Effector CD4-positive, alpha-beta T cell (primary cell): ENCODE measurements at regions not wholly inside any gene's neighbourhood (a gene's known extent, or its start where the extent isn't known, plus 50 kb on each side); places are given as distances from the start of the nearest gene placed in this dataset.
"Not testable (repeated sequence)": the region's sequence is repeated elsewhere in the genome, so short reads cannot be mapped to it uniquely, and the experiment has no call there.

Experiments used
- DNase-seq: peaks from one replicate; pipeline ENCODE4 v3.0.0-alpha.2; 2020

DNA sequence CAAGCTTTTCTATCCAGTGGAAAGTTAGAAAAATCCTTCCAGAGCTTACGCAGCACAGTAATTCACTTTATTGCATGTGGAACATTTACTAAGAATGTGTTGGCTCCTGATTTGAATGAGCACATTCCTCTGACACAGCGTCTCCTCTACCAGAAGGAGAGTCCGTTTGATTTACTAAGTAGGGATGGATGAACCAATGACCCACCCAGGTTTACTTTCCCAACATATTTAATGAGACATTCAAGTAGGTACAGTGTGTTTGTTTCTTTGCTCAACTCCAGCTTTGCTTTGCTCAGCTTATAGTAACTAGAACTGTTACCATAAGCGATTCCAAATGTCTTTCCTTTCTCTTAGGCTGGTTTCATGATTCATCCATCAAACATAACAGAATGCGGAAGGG lies 161.7 kb downstream of the SMARCA1 start:
- DNase-seq = no peak

DNA sequence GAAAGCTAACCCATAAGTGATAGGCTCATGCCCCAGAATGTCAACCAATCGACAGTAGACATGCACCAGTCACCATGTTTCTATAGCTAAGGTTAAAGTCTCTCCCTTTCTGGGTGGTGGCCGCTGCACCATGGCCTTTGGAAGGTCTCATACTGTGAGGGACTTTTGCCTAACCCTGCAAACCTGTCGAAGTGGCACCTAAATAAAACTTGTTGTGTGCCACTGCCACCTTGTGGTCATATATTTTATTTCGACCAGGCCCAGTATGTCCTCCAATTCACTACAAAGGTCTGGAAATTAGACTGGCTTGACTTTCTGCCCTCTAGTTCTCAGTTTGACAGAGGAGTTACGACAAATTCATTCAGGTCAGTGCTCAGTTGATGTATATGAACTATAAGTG lies 163.1 kb downstream of the SMARCA1 start:
- DNase-seq = peak; percentile 11

DNA sequence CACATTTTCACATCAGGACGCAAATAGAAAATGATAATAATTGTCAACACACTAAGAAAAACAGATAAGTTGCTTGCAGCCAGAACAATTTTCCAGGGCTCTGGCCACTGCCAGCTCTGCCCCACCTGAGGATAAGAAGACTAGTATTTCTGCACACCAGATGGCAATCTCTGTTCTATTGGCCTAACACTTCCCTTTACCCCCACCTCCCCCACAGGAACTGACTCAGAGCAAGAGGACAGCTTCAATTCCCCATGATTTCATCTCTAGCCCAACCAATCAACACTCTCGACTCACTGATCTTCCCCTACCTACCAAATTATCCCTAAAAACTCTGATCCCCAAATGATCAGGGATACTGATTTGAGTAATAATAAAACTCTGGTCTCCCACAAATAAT lies 164.0 kb downstream of the SMARCA1 start:
- DNase-seq = no peak

DNA sequence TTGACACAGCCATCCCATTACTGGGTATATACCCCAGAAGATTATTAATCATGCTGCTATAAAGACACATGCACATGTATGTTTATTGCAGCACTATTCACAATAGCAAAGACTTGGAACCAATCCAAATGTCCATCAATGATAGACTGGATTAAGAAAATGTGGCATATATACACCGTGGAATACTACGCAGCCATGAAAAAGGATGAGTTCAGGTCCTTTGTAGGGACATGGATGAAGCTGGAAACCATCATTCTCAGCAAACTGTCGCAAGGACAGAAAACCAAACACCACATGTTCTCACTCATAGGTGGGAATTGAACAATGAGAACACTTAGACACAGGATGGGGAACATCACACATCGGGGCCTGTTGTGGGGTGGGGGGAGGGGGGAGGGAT lies 165.9 kb downstream of the SMARCA1 start:
- not testable (repeated sequence) for DNase-seq

DNA sequence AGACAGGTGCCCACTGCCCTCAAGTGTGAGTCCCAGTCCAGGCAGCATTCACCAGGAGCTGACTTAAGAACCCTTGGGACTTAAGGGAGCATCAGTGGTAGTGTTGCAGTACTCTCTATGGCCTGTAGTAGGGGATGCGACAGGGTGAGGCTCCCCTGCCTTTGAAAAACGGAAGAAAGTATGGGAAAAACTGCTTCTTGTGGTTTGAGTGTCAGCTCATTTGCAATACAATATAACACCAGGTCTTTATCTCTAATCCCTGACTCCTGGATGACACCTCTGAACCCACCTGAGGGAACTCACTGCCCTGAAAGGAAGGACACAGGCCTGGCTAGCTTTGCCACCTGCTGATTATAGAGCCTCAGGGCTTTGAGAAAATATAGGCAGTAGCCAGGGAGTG lies 176.0 kb downstream of the SMARCA1 start:
- no peak for DNase-seq

DNA sequence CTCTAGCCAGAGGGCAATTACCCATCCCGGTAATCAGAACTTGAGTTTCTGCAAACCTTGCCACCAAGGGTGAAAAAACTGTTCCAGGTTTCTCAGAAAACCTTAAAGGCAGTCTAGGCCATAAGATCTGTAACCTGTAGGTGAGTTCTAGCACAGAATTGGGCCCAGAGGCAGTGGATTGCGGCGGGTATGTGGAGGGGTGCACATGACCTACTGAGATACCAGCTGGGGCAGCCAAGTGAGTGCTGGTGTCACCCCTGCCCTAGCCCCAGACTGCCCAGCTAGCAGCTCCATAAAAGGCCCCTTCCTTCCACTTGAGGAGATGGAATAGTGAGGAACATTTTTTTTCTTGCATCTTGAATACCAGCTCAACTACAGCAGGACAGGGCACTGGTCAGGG lies 176.7 kb downstream of the SMARCA1 start:
- no peak for DNase-seq

DNA sequence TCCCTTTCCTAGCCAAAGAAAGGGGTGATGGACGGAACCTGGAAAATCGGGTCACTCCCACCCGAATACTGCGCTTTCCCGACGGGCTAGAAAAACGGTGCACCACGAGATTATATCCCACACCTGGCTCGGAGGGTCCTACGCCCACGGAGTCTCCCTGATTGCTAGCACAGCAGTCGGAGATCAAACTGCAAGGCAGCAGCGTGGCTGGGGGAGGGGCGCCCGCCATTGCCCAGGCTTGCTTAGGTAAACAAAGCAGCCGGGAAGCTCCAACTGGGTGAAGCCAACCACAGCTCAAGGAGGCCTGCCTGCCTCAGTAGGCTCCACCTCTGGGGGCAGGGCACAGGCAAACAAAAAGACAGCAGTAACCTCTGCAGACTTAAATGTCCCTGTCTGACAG lies 186.0 kb downstream of the SMARCA1 start:
- not testable (repeated sequence) for DNase-seq

DNA sequence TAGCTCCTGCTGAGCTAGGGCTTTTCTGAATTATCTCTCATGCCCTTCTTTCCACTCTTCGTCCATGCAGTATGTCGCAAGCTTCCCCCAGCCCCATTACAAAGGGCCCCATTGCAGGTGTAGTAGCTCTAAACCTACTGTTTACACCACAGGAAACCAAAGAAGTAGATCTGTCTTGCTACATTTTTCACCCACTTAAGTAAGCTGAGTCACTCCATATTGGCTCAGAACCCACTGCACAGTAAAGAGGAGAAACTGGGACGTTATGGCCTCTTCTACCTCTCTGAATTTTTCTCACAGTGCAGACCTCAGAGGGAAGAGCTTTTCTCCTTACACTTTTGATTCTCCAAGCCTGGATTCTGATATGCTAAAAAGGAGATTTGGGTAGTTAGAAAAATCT lies 200.2 kb downstream of the SMARCA1 start:
- DNase-seq = no peak

DNA sequence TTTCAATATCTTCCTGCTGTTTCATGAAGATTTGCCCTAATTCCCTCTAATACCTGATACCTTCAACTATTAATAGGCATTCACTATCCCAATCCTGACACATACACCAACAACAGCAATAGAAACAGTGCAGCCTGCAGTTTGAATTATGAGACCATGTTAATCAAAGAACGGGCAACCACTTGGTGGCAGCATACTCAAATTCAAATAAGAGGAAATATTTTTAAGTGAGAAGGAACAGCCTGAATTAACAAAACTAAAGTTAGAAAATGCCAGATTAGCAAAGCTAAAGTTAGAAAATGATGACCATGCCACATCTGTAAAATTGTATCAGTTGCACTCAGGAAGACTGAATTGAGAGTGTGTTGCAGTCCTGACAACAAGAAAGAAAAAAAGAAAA lies 204.9 kb downstream of the SMARCA1 start:
- DNase-seq = no peak

DNA sequence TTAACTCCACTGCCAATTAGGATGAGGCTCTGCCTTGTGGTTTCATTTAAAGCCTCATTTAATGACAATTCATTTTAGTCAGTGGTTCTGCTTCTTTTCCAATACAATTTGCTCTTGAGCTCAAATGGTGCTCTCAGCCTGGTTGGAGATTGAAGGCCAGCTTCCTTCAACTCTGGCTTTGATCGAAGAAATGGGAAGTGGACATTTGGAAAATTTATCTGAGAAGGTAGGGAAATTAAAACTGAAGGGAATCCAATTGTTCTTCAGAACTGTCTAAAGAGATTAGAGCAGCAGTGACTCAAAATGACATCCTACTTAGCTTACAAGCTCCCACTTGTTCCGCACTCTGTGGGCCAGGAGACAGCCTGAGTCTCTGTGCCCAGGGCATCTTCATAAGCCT lies 206.8 kb downstream of the SMARCA1 start:
- no peak for DNase-seq

DNA sequence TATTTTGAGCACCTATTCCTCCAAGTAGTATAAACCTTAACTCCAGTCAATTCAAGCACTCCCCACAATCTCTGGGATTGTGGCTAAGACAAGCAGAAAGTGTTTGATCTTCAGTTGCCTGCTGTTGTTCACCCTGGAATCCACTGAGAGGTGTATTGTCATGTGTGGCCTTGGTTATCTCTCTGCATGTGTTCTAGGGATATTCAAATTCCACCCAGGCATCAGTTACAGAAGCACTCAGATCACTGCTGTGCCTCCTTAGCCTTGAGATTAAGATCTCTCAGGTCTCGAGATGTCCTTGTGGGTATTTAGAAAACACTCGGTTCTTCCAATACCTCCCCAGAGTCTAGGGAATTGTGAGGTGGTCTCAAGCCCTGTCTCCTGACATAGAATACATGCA lies 213.3 kb downstream of the SMARCA1 start:
- no peak for DNase-seq

DNA sequence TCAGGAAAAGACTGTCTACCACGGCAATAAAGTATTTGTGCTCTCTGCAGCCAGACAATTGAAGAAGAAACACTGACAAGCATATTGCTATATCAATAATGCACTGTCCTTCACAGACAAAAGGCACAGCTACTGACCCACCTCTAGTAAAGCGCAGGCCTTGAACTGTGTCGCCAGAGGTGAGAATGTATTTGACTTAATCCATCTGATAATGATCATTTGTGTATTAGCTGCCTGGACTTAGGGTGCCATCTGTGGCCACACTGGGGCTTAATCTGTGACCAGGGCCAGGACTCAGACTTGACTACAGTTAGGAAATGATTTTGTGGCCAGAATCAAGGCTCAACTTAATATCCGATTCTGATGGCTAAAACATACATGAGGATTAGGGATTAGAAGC lies 260.4 kb downstream of the SMARCA1 start:
- no peak for DNase-seq

DNA sequence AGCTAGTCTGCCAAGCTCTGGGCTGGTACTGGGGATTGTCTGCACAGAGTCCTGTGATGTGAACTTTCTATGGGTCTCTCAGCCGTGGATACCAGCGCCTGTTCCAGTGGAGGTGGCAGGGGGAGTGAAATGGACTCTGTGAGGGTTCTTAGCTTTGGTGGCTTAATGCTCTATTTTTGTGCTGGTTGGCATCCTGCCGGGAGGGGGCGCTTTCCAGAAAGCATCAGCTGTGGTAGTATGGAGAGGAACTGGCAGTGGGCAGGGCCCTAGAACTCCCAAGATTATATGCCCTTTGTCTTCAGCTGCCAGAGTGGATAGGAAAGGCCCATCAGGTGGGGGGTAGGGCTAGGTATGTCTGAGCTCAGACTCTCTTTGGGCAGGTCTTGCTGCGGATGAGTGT lies 267.8 kb downstream of the SMARCA1 start:
- DNase-seq = not testable (repeated sequence)

DNA sequence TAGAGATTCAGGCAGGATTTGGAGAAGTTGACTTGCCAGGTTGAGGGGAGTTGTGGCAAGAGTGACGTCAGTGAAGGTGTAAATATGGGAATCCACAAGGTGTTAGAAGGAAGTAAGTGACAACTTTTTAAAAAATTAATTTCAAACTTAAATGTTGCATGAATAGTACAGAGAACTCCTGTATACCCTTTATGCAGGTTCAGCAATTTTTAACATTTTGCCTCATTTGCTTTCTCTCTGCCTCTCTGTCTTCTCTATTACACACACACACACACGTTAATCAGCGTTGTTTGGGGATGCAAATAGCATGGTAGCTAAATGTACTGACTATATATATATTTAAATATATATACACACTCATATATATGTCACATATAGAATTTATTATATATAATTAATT lies 273.7 kb downstream of the SMARCA1 start:
- DNase-seq = no peak

DNA sequence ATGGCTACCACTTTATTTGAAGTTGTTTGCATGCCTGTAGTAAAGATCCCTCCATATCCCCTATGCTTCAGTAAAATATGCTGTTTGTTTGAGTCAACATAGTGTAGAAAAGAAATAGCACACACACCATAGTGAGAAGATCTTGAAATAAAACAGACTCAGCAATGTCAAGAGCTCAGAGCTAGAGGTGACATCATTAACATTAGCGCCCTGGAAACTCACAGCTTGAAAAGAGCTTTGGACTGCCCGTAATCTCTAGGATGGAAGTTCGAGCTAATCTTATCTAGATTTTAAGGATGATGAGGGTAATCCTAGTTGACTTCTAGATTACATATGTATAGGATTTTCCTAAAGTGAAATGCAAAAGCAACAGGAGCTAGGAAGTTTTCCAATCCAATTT lies 275.6 kb downstream of the SMARCA1 start:
- DNase-seq = no peak

DNA sequence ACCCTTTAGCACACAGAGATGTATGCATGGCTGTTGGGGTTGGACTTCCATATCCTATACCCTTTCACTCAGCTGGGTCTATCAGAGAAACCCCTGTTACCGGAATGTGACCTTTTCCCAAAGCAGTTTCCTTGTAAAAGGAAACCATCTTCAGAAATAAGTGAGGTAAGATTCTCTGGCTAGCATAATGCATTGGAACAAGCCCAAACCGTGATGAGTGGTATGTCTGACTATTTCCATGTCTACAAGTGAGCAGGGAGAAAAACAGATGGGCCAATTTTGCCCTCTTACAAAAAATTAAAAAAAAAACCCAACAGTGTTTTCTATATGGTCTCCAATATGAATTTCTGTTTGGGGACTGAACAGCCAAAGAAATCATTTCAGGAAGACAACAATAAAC lies 283.9 kb downstream of the SMARCA1 start:
- DNase-seq = no peak

DNA sequence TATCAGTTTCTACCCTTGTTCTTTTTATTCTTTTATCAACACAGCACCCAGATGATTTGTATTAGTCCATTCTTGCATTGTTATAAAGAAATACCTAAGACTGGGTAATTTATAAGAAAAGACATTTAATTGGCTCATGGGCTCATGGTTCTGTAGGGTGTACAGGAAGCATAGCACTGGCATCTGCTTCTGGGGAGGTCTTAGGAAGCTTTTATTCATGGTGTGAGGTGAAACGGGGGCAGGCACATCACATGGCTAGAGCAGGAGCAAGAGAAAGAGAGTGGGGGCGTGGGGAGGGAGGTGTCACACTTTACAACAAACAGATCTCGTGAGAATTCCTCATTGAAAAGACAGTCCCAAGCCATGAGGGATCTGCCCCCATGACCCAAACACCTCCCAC lies 285.3 kb downstream of the SMARCA1 start:
- no peak for DNase-seq

DNA sequence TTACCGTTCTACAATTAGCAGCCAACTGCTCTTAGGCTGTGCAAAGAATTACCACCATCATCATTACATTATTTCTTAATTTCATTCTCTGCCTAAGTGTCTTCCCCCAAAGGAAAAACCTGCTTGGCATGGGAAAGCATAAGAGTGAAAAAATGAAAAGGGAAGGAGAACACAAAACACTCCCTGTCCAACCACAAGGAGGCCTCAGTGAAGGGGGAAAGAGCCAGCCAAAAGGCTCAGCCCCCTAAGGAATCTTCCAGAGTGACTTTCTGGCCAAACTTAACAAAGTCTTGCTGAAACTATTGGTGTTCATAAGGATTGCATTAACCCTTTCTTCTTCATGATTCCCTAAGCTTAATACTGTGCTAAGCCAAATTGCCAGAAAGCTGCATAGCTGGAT lies 287.4 kb downstream of the SMARCA1 start:
- no peak for DNase-seq

DNA sequence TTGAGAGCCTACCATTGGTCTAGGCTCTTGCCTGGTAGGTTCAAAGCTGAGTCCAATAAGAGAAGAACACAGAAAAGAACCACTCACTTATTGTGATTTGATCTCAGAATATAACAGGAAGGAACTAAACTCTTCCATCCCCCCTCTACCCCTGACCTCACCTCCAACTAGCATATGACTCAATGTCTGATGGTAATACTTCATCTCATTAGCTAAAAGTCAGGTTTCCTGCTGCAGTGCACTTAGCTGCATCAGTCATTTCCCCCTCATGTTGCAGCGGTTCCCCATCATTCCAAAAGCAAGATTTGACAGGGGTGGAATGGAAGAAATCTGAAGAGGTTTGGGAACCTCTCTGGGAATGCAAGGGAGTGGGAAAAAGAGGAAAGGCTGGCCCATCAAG lies 289.5 kb downstream of the SMARCA1 start:
- DNase-seq = no peak

DNA sequence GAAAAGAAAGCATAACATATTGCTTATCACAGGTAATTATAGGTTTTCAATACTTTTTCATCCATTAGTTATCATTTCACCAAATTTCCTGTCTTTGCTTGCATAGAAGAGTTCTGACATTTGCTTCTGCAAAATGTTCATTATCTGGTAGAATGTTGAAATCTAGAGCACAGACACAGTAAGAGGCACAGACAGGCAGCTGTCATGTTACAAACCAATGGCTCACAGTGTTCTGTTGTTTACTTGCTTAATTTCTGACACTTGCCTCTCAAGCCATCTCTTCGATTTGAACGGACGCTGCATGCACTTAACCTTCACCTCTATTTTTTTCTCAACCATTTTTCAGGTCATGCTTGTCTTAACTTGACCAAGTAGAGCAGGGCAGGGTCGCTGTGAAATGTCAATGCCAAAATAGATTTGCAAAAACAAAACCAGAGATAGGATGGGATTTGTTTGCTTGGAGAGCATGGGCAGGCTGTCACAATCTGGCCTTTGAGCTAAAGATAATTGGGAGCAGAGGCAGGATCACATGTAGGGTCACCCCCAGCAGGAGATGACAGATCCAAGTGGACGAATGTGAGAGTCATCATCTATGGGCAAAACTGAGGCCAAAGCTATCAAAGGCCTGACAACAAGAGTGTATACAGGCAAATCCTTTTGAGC lies 292.3 kb downstream of the SMARCA1 start:
- no peak for DNase-seq

DNA sequence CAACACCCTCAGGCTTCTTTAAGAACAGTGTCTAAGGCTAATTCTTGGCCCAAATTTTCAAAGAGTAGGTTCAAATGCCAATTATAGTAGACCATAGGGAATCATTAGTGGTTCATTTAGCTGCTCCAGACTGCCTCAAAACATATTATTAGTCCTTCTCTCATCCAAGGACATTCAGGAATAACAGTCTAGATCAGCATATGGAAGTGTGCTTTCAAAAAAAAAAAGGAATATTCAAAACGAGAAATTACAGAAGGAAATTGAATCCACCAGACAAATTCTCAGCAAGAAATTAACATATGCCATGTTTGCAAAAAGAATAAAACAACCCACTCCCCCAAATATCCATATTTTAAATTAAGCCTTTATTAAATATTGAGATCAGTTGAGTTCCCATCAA lies 293.1 kb downstream of the SMARCA1 start:
- DNase-seq = no peak

DNA sequence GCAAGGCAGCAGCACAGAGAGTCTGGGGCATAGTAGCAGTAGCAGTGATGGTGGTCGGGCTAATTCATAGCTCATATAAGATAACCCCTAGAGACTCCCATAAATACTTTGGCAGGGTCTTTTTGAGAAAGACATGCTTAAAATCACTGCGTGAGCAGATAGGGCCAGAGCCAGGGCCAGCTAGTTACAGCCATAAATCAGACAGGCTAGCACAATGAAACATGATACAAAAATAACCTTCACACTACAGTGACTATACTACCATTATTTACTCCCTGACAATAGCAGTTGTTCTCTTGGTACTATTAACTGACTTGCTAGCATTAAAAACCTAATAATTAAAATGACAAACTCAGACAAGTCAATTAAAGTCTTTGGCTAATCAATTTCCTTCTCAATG lies 295.9 kb downstream of the SMARCA1 start:
- DNase-seq = no peak

DNA sequence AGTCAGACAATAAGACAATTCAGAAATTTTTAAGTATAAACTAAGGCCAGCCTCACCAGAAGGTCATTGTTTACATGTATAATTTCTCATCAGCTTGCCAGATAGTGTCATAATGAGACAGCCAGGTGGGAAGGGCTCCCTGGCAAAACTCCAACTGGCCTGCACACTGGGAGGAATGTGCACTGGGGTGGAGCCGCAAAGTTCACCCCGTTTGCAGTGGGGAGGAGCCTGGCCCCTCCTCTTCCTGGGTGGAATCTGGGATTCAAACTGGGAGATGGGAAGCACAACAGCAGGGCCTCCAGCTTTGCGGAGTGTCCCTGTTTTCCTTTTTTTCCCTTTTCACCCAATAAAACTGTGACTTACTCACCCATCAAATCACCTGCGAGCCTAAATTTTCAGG lies 329.9 kb downstream of the SMARCA1 start:
- no peak for DNase-seq

DNA sequence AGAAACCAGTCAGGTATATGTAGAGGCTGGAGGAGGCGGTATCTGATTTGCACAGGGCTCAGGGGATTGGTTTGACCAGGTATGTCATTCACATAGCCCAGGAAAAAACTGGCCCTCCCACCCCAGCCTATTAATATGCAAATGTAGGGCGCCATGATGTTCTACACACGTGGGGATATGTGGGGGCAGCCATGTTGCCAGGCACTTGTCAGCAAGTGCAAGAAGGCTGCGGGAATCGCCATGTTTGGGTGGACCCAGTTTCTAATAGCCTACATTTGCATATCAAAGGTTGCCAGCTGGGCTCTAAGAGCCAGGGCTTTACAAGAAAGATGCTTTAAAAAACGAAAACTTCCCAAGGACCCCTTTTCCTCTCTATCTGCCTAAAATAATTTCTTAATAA lies 335.1 kb downstream of the SMARCA1 start:
- DNase-seq = no peak

DNA sequence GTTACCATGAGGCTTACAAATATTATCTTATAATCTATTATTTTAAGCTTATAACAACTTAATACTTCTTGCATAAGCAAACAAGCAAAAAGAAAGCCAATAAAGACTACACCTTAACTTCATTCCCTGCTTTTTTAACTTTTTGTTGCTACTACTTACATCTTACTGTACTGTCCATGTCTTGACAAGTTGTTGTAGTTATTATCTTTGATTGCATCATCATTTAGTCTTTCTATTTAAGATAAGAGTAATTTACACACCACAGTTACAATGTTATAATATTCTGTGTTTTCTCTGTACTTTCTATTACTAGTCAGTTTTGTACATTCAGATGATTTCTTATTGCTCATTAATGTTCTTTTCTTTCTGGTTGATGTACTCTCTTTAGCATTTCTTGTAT lies 346.6 kb downstream of the SMARCA1 start:
- DNase-seq = no peak

DNA sequence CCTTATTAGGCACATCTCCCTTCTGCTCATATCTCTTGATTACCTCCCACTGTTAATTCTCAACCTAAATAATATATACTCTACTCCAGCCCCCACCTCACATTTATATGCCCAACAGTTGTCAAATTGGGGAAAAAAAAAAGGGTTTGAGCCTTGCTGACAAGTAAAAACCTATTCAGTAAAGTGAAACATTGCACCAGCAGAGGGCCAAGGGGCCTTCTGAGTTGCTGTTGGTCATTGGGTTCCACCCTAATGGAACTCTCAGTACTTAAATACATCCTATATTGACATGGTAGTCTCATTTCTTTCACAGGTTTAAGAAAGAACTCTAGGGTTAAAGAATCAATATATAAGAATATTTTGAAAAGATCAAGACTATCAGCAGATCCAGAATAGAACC lies 362.2 kb downstream of the SMARCA1 start:
- DNase-seq = no peak
